Progenitor cell of endocrine pancreas (in vitro differentiated cells): ENCODE measurements at regions not wholly inside any gene's neighbourhood (a gene's known extent, or its start where the extent isn't known, plus 50 kb on each side); places are given as distances from the start of the nearest gene placed in this dataset.

ENCODE experiments used
- DNase-seq: peaks from one replicate; pipeline ENCODE4 v3.0.0; 2021; ENCODE audit warnings: low spot score; ENCODE audit not compliant: unreplicated experiment
- H3K27ac Mint-ChIP-seq: 2 replicates; pipeline ENCODE4 v1.8.0; 2021; ENCODE audit warnings: mild to moderate bottlenecking, moderate library complexity, mixed read lengths
- H3K27me3 Mint-ChIP-seq: 2 replicates; pipeline ENCODE4 v1.8.0; 2021; ENCODE audit warnings: mixed read lengths
- H3K36me3 Mint-ChIP-seq: 2 replicates; pipeline ENCODE4 v1.8.0; 2022; ENCODE audit warnings: mixed read lengths; ENCODE audit not compliant: insufficient read depth
- H3K4me1 Mint-ChIP-seq: 2 replicates; pipeline ENCODE4 v1.8.0; 2021; ENCODE audit warnings: low read depth, mixed read lengths
- H3K4me3 Mint-ChIP-seq: 2 replicates; pipeline ENCODE4 v1.8.0; 2021; ENCODE audit warnings: low read depth, mild to moderate bottlenecking, moderate library complexity, mixed read lengths
- H3K9me3 Mint-ChIP-seq: 2 replicates; pipeline ENCODE4 v1.8.0; 2021; ENCODE audit warnings: low read depth, mixed read lengths
- TF ChIP-seq, protein P1 (sequence below): fragments of 200-600 bp; sonication (generic); IDR thresholded peaks from one replicate; pipeline ENCODE4 v1.5.0; 2021; ENCODE audit warnings: antibody characterized with exemption, mild to moderate bottlenecking; ENCODE audit not compliant: unreplicated experiment

DNA sequence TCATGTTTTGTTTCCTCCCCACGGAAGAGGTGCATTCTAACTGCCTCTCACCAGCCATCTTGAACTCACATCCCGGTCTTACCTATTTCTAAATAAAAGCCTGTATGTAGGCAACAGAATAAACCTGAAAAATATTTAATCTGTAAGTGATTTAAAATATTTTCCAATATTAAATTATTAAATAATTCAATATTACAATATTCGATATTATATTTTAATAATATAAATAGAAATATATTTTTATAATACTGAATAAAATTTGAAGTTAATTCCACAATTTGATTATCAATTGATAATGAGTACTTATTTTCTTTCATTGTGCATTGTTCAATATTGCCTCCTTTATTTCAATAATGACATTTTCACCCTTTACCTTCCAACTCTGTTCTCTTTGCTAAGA is 404.4 kb downstream of the CYLC2 start:
- TF ChIP-seq, protein P1, sequence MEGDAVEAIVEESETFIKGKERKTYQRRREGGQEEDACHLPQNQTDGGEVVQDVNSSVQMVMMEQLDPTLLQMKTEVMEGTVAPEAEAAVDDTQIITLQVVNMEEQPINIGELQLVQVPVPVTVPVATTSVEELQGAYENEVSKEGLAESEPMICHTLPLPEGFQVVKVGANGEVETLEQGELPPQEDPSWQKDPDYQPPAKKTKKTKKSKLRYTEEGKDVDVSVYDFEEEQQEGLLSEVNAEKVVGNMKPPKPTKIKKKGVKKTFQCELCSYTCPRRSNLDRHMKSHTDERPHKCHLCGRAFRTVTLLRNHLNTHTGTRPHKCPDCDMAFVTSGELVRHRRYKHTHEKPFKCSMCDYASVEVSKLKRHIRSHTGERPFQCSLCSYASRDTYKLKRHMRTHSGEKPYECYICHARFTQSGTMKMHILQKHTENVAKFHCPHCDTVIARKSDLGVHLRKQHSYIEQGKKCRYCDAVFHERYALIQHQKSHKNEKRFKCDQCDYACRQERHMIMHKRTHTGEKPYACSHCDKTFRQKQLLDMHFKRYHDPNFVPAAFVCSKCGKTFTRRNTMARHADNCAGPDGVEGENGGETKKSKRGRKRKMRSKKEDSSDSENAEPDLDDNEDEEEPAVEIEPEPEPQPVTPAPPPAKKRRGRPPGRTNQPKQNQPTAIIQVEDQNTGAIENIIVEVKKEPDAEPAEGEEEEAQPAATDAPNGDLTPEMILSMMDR: no peak
- Mint-ChIP-seq H3K27me3 (no peaks in the 10 kb centered on the region), H3K27ac (peak overlapping the region; percentile 83), H3K4me1 (no peaks in the 10 kb centered on the region), H3K4me3 (no peak overlapping the region), H3K36me3 (no peaks in the 10 kb centered on the region), H3K9me3 (peaks cover 2% of the 10 kb centered on the region)
- DNase-seq: no peak

DNA sequence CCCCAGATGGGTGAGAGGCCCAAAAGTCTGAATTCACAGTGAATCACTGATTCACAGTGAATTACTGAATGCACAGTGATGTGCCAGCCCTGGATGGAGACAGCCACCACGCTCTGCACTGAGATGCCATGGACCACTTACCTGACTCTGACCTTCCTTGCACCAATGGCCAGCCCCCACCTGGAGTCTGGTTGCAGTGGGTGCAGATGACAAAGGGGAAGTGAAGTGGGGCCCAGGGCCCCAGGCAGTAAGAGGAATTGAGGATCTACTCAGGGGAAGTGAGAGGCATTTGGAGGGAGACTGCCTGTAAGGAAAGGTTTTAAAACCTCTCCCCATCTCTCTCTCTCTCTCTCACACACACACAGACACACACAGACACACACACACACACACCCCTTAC is 412.1 kb downstream of the CYLC2 start:
- Mint-ChIP-seq H3K9me3 (no peaks in the 10 kb centered on the region), H3K27me3 (no peaks in the 10 kb centered on the region), H3K36me3 (no peaks in the 10 kb centered on the region), H3K27ac (no peak overlapping the region), H3K4me1 (no peaks in the 10 kb centered on the region), H3K4me3 (no peak overlapping the region)
- no peak for DNase-seq
- TF ChIP-seq, protein P1: no peak

DNA sequence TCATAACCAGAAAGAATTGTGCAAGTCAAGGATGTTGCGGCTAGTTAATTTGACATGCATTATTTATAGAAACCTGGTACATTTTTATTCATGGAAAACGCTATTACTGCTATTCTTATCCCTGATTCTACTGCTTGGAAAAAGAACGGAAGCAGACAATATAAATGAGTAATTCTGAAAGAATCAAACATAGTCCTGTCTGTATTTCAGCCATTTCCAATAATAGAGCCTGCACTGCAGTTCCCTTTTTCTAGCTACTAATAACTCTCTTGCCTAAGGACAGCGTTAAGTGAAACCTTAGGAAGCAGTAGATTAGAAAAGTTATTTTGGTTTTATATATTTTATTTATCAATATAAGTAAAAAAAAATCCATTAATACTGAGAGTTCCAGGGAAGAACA is 414.9 kb downstream of the CYLC2 start:
- H3K9me3 Mint-ChIP-seq: no peaks in the 10 kb centered on the region
- TF ChIP-seq, protein P1: no peak
- no peak for DNase-seq
- H3K27me3 Mint-ChIP-seq: no peaks in the 10 kb centered on the region
- H3K4me1 Mint-ChIP-seq: no peaks in the 10 kb centered on the region
- no peak overlapping the region for H3K27ac Mint-ChIP-seq
- peaks cover 1% of the 10 kb centered on the region for H3K36me3 Mint-ChIP-seq
- H3K4me3 Mint-ChIP-seq: no peak overlapping the region

DNA sequence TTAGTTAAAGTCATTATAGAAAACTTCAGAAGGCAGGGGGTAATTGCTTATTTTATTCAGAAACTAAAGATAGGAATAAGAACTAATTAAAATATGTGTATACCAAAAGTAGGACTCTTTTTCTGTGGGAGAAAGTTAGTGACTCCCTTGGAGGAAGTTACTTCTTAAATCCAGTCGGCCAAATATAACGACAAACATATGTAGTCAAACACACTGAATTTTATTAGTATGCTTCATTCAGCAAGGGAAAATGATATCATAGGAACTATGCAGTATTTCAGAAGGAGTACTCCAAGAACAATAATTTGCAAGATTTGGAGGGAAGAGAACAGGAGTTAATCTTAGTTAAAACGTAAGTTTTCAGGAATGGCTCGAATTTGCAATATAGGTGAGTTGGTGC is 432.6 kb downstream of the CYLC2 start:
- no peaks in the 10 kb centered on the region for H3K27me3 Mint-ChIP-seq
- H3K4me1 Mint-ChIP-seq: no peaks in the 10 kb centered on the region
- H3K9me3 Mint-ChIP-seq: no peaks in the 10 kb centered on the region
- no peak overlapping the region for H3K4me3 Mint-ChIP-seq
- no peak for DNase-seq
- no peaks in the 10 kb centered on the region for H3K36me3 Mint-ChIP-seq
- TF ChIP-seq, protein P1: no peak
- no peak overlapping the region for H3K27ac Mint-ChIP-seq

DNA sequence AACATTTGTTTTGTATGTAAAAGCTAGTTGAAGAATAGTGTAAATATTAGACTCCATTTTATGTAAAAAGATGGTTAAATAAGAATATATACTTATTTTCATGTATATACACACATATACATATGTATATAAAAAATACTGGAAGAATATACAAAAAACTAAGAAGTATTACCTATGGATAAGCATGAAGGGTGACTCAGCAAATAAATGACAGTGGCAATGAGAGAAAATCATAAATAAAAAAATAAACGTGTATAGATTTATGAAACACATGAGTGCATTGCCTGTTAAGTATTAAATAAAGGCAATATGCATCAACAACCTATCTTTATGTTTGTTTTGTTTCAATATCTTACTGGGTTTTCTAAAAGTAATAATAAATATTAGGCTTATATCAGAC is 435.3 kb downstream of the CYLC2 start:
- no peaks in the 10 kb centered on the region for H3K27me3 Mint-ChIP-seq

More for the DNA sequence above, 435.3 kb downstream of the CYLC2 start:
- H3K27ac Mint-ChIP-seq: no peak overlapping the region
- H3K36me3 Mint-ChIP-seq: no peaks in the 10 kb centered on the region
- TF ChIP-seq, protein P1: no peak
- no peak overlapping the region for H3K4me3 Mint-ChIP-seq
- H3K9me3 Mint-ChIP-seq: peaks cover 7% of the 10 kb centered on the region
- H3K4me1 Mint-ChIP-seq: no peaks in the 10 kb centered on the region
- no peak for DNase-seq
